ENCODE measurements at regions not wholly inside any gene's neighbourhood (a gene's known extent, or its start where the extent isn't known, plus 50 kb on each side); places are given as distances from the start of the nearest gene placed in this dataset.
"Not testable (repeated sequence)": the region's sequence is repeated elsewhere in the genome, so short reads cannot be mapped to it uniquely, and the experiment has no call there.

DNA sequence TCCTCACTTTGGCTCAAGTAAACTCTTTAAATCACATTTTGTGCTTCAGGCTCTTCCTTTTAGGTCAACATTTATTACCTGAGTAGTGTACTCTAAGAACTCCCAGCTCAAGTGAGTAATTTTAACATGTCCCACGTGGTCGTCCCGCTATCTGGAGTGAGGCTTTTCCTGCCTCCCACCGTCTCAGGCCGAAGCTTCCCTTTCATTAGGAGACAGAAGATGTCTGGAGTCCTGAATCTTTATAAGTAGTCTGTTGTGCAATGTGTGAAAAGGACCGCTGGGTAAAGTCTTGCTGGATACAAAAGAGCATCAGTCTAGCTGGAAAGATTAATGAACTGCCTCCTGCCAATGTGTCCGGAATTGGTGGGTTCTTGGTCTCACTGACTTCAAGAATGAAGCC is 117.7 kb upstream of the NEIL3 start:
- Mint-ChIP-seq H3K36me3 (ENCODE audit: low read depth) (peaks cover 4% of the 10 kb centered on the region), H3K27ac (ENCODE audit: unreplicated experiment) (no peak overlapping the region), H3K27me3 (ENCODE audit: low read depth) (no peaks in the 10 kb centered on the region), H3K4me1 (peaks cover 6% of the 10 kb centered on the region), H3K9me3 (peaks cover 4% of the 10 kb centered on the region), H3K4me3 (no peak overlapping the region)
- TF ChIP-seq, protein P1, sequence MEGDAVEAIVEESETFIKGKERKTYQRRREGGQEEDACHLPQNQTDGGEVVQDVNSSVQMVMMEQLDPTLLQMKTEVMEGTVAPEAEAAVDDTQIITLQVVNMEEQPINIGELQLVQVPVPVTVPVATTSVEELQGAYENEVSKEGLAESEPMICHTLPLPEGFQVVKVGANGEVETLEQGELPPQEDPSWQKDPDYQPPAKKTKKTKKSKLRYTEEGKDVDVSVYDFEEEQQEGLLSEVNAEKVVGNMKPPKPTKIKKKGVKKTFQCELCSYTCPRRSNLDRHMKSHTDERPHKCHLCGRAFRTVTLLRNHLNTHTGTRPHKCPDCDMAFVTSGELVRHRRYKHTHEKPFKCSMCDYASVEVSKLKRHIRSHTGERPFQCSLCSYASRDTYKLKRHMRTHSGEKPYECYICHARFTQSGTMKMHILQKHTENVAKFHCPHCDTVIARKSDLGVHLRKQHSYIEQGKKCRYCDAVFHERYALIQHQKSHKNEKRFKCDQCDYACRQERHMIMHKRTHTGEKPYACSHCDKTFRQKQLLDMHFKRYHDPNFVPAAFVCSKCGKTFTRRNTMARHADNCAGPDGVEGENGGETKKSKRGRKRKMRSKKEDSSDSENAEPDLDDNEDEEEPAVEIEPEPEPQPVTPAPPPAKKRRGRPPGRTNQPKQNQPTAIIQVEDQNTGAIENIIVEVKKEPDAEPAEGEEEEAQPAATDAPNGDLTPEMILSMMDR (conservative IDR thresholded peaks at IDR 0.05): no peak
- no peak for DNase-seq (ENCODE audit: low read depth, low spot score)

DNA sequence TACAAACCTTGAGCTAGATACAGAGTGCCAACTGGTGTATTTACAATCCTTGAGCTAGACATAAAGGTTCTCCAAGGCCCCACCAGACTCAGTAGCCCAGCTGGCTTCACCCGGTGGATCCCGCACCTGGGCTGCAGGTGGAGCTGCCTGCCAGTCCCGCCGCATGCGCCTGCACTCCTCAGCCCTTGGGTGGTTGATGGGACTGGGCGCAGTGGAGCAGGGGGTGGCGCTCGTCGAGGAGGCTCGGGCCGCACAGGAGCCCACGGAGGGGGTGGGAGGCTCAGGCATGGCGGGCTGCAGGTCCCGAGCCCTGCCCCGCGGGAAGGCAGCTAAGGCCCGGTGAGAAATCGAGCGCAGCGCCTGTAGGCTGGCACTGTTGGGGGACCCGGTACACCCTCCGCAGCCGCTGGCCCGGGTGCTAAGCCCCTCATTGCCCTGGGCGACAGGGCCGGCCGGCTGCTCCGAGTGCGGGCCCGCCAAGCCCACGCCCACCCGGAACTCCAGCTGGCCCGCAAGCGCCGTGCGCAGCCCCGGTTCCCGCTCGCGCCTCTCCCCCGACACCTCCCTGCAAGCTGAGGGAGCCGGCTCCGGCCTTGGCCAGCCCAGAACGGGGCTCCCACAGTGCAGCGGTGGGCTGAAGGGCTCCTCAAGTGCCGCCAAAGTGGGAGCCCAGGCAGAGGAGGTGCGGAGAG is 116.5 kb upstream of the NEIL3 start:
- H3K27ac Mint-ChIP-seq (ENCODE audit: unreplicated experiment); H3K36me3 Mint-ChIP-seq (ENCODE audit: low read depth); H3K27me3 Mint-ChIP-seq (ENCODE audit: low read depth); H3K9me3 Mint-ChIP-seq; H3K4me3 Mint-ChIP-seq; DNase-seq (ENCODE audit: low read depth, low spot score); H3K4me1 Mint-ChIP-seq: not testable (repeated sequence)

DNA sequence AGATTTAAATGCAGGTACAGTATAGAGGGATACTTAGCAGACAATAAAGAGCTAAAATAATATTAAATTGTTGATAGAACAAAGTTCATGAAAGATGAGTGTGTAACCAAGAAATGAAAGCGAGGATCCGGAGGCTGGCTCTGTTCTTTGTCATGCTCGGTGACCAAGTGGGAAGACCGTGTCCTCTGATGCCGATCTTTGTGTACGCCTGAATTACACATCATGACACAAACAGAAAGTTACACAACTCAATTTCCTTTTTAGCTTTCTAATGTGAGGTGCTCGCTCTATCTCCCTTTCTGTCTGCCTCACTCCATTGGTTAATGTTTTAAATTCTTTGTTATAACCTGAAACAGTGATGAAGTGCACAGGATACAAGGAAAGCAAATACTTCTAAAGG is 114.8 kb upstream of the NEIL3 start:
- Mint-ChIP-seq H3K27me3 (ENCODE audit: low read depth) (no peaks in the 10 kb centered on the region), H3K36me3 (ENCODE audit: low read depth) (peaks cover 9% of the 10 kb centered on the region), H3K9me3 (peaks cover 11% of the 10 kb centered on the region), H3K4me1 (peaks cover 6% of the 10 kb centered on the region), H3K4me3 (no peak overlapping the region), H3K27ac (ENCODE audit: unreplicated experiment) (no peak overlapping the region)
- DNase-seq (ENCODE audit: low read depth, low spot score): no peak
- TF ChIP-seq, protein P1 (conservative IDR thresholded peaks at IDR 0.05): no peak

DNA sequence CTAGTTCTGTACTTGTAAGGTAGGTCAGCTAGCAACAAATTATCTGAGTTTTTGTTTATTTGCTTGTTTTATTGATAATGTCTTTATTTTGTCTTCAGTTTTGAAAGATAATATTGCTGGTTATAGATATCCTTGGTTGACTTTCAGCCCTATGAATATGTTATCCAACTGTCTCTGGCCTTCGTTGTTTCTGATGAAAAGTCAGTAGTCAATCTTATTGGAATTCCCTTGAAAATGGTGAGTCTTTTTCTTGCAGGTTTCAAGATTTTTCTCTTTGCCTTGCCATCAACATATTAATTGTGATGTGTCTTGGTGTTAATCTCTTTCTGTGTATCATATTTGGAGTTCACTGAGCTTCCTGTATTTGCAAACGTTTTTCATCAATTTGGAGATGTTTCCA is 113.1 kb upstream of the NEIL3 start:
- Mint-ChIP-seq H3K4me3 (no peak overlapping the region), H3K27me3 (ENCODE audit: low read depth) (no peaks in the 10 kb centered on the region), H3K4me1 (no peaks in the 10 kb centered on the region), H3K36me3 (ENCODE audit: low read depth) (peaks cover 9% of the 10 kb centered on the region), H3K9me3 (peaks cover 11% of the 10 kb centered on the region), H3K27ac (ENCODE audit: unreplicated experiment) (no peak overlapping the region)
- DNase-seq (ENCODE audit: low read depth, low spot score): no peak
- TF ChIP-seq, protein P1 (conservative IDR thresholded peaks at IDR 0.05): no peak

DNA sequence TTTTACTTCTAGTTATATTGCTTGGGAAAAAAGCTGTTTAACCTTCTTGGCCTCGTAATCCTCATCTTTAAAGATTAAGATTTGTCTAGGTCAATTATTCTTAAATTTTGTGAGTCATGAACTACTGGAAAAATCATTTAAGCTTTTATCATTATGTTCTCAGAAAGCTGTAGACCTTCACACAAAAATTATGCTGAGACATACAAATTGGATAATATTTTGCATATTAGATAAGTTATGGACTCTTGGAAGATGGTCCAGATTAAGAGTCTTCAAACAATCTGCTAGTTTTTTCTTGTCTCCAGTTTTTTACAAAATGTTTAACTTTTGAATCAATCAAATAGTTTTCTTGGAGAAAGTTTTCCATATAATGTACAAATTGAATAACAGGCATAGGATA is 108.1 kb upstream of the NEIL3 start:
- peaks cover 11% of the 10 kb centered on the region for H3K9me3 Mint-ChIP-seq
- H3K36me3 Mint-ChIP-seq (ENCODE audit: low read depth): peaks cover 9% of the 10 kb centered on the region
- no peaks in the 10 kb centered on the region for H3K27me3 Mint-ChIP-seq (ENCODE audit: low read depth)
- TF ChIP-seq, protein P1 (conservative IDR thresholded peaks at IDR 0.05): no peak
- H3K27ac Mint-ChIP-seq (ENCODE audit: unreplicated experiment): no peak overlapping the region
- DNase-seq (ENCODE audit: low read depth, low spot score): no peak
- no peak overlapping the region for H3K4me3 Mint-ChIP-seq
- H3K4me1 Mint-ChIP-seq: no peaks in the 10 kb centered on the region

DNA sequence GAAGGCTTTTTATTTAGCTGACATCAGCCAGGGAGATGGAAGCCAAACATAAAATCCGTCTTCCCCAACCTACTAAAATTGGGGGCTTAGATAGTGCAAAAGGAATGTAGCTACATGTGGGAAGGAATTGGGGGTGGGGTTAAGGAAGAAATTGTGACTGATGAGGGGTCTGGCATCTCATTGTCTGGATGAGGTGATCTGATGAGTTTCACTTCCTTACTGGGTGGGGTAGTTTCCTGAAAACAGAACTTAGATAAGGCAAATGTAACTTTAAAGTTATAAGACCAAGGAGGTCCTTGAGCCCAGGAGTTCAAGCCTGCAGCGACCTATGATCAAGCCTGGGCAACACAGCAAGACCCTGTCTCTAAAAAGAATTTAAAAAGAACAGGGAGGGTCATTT is 105.5 kb upstream of the NEIL3 start:
- no peak overlapping the region for H3K27ac Mint-ChIP-seq (ENCODE audit: unreplicated experiment)
- TF ChIP-seq, protein P1 (conservative IDR thresholded peaks at IDR 0.05): no peak
- H3K4me1 Mint-ChIP-seq: no peaks in the 10 kb centered on the region
- H3K36me3 Mint-ChIP-seq (ENCODE audit: low read depth): no peaks in the 10 kb centered on the region
- no peak for DNase-seq (ENCODE audit: low read depth, low spot score)
- H3K27me3 Mint-ChIP-seq (ENCODE audit: low read depth): no peaks in the 10 kb centered on the region
- no peak overlapping the region for H3K4me3 Mint-ChIP-seq
- peaks cover 6% of the 10 kb centered on the region for H3K9me3 Mint-ChIP-seq
